ENCODE measurements at regions not wholly inside any gene's neighbourhood (a gene's known extent, or its start where the extent isn't known, plus 50 kb on each side); places are given as distances from the start of the nearest gene placed in this dataset.
A peak's percentile ranks its signal among the peaks of the same experiment; 100 is the strongest.
"Not testable (repeated sequence)": the region's sequence is repeated elsewhere in the genome, so short reads cannot be mapped to it uniquely, and the experiment has no call there.

GRCh38 chr2:155043097-155043496, 344.6 kb downstream of the KCNJ3 start:
- DNase-seq (ENCODE audit: low read depth in 2 of 2): no peak

- no peak for DNase-seq (ENCODE audit: low read depth in 2 of 2)
These were observed 336.8 kb downstream of the KCNJ3 start for GRCh38 chr2:155035308-155035707.

- DNase-seq (ENCODE audit: low read depth in 2 of 2): no peak
These were observed 335.2 kb downstream of the KCNJ3 start for GRCh38 chr2:155033652-155034051.

DNA sequence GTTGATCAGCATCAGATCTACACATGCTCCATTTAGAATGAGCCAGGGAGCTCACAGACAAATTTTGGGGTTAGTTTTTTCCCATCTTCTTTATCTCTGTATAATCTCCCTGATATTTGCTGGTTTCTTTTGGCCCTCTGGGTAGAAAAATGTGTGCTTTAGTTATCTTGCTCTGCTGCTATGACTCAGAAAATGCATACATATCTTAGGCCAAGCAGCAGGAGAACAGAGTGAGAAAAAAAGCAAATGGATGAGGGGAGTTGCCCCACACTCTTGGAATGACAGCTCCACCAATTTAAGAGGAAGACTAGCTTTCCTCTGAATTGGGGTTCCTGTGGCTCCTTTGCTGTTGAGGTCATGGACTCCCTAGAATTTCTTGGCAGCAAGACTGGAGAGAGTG, 331.8 kb downstream of the KCNJ3 start:
- DNase-seq (ENCODE audit: low read depth in 2 of 2): no peak

- no peak for DNase-seq (ENCODE audit: low read depth in 2 of 2)
These were observed 328.2 kb downstream of the KCNJ3 start for GRCh38 chr2:155026651-155027174.

DNA sequence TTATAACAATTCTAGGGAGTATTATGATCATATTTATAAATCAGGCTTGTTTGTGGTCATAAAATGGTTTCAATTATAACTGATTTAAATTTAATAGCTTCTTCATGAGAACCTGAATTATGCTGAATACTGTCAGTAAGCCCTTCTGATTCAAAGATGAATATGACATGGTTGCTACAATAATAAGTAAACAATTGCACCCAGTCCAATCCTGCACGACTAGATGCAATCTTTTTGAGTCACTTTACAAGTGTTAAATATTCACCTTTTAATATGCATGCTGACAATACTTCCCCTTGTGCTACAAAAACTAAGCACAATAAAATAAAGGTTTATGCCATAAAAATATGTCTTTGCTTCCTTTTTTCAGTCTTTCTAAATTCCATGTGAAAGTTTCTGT, 325.2 kb downstream of the KCNJ3 start:
- DNase-seq (ENCODE audit: low read depth in 2 of 2): no peak

DNA sequence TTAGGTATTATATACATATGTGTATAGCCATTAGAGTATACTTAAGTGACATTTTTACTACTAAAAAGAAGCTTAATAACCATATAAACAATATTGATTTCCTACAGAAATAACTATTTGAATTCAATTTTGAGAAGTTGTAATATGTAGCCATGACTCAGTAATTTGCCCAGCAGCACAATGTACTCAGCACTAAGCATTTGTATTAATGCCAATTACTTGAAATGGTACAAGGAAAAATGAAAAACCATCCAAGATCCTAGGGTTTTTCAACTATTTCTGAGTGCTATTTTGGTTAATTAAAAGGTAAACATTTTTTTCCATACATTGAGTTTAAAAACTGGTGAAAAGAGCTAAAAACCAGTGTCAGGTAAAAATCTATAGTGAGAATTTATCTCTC, 324.0 kb downstream of the KCNJ3 start:
- no peak for DNase-seq (ENCODE audit: low read depth in 2 of 2)

DNA sequence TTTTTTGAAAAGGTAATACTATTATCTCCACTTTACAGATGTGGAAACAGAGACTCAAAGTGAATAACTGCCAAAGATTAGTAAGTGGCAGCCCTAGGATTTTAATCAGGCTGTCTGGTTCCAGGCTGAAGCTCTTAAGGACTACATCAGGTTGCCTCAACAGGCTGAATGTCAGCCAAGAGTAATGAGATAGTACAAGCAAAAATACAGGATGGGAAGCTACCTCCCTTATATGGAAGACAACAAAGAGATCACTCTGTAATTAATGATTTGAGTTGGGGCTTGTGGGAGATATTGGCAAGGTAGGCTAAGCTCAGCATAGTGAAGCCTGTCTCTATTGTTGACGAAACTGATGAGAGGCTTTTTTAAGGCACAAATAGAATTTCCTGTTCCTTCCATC, 323.1 kb downstream of the KCNJ3 start:
- DNase-seq (ENCODE audit: low read depth in 2 of 2): no peak

- DNase-seq (ENCODE audit: low read depth in 2 of 2): no peak
These were observed 321.8 kb downstream of the KCNJ3 start for GRCh38 chr2:155020246-155020645.

DNA sequence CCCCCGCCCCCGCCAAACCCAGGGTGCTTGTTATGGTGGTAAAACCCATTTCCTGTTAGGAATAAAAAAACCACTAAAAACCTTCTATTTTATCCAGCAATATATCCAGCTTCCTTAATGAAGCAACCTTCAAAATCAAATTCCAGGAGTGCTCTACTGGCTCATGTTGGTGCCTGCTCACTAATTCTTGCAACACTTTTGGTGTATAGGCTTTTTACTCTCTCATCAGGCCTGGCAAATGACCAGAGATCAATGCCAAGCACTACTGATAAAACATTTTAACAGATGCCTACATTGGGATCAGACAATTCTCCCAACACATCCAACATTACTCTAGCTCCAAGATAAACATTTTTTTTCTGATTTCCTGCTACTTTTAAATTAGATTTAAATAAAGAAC, 312.4 kb downstream of the KCNJ3 start:
- DNase-seq (ENCODE audit: low read depth in 2 of 2): no peak

GRCh38 chr2:154995361-154995760, 296.9 kb downstream of the KCNJ3 start:
- DNase-seq (ENCODE audit: low read depth in 2 of 2): no peak

GRCh38 chr2:154992826-154993225, 294.3 kb downstream of the KCNJ3 start:
- DNase-seq (ENCODE audit: low read depth in 2 of 2): peak; percentile 2 to 3

GRCh38 chr2:154978710-154979109, 280.2 kb downstream of the KCNJ3 start:
- no peak for DNase-seq (ENCODE audit: low read depth in 2 of 2)

- DNase-seq (ENCODE audit: low read depth in 2 of 2): no peak
These were observed 279.7 kb downstream of the KCNJ3 start for GRCh38 chr2:154978244-154978643.

DNA sequence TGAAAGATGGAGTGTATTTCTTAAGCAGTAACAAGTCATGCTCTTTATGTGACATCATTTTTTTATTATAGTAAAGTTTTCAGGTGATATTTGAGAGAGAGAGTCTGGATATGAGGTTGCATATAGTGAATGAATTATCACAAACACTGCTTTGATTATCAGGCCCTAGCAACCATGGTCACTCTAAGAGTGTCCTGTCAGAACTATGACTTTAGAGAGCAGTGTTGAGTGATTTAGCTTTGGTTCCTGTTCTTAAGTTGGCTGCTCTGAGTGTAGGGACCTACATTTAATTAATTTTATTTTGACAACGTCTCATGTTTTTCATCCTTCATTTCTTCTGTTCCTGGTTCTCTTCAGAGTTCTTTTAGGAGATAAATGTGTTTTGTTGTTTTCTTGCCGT, 275.5 kb downstream of the KCNJ3 start:
- DNase-seq (ENCODE audit: low read depth in 2 of 2): peak in 1 of 2 donors; percentile 2

- peak in 1 of 2 donors; percentile 26 for DNase-seq (ENCODE audit: low read depth in 2 of 2)
These were observed 265.0 kb downstream of the KCNJ3 start for GRCh38 chr2:154963511-154963910.

DNA sequence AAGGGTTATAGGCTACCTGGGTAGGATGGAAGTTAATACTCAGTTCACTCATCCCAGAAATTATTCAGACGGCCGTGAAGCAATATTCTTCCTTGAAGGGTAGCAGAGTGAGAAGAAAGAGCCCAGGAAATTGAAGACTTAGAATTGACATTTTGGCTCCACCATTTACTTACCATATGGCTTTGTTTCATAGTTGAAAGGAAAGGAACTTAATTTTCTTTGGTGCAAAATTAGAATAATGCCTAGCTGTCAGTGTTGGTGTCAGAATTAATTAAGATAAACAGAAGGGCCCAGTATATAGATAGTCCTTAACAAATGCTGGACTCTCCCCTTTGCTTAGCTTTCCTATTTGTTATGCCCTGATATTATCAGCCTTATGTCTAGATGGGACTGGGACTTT, 263.2 kb downstream of the KCNJ3 start:
- no peak for DNase-seq (ENCODE audit: low read depth in 2 of 2)

- DNase-seq (ENCODE audit: low read depth in 2 of 2): no peak
These were observed 262.5 kb downstream of the KCNJ3 start for GRCh38 chr2:154960802-154961583.

- peak; percentile 1 to 4 for DNase-seq (ENCODE audit: low read depth in 2 of 2)
These were observed 254.0 kb downstream of the KCNJ3 start for GRCh38 chr2:154952346-154952980.

DNA sequence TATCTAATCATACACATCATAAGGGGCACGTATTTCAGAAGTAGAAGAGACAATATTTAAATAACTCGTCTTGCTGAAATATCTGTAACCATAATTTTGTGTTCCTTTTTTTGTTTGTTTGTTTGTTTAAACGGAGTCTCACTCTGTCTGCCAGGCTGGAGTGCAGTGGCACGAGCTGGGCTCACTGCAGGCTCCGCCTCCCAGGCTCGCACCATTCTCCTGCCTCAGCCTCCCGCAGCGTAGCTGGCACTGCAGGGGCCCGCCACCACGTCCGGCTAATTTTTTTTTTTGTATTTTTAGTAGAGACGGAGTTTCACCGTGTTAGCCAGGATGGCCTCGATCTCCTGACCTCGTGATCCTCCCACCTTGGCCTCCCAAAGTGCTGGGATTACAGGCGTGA, 248.9 kb downstream of the KCNJ3 start:
- not testable (repeated sequence) for DNase-seq (ENCODE audit: low read depth in 2 of 2)

- no peak for DNase-seq (ENCODE audit: low read depth in 2 of 2)
These were observed 247.5 kb downstream of the KCNJ3 start for GRCh38 chr2:154945984-154946383.

DNA sequence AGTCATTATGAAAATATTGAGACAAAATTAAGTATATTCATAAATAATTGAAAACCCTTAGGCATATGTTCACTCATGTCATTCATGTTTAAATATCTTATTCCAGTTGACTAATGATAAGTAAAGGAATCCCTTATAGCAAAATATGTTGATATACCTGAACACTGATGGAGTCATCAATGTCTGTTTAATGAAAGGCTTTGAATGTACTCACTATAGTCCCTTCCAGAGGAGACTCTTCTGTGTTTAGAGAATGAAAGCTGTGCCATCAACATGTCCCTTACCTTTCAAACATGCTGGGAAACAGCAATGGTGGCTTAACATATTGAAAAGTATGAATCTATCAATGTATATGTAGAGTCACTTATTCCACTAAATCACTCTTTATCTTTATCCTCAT, 242.9 kb downstream of the KCNJ3 start:
- DNase-seq (ENCODE audit: low read depth in 2 of 2): no peak

GRCh38 chr2:154934213-154934612, 235.7 kb downstream of the KCNJ3 start:
- DNase-seq (ENCODE audit: low read depth in 2 of 2): no peak

Measured in dermis microvascular lymphatic vessel endothelial cell (primary cell).